SU-DHL-6 (cell line): ENCODE measurements at regions not wholly inside any gene's neighbourhood (a gene's known extent, or its start where the extent isn't known, plus 50 kb on each side); places are given as distances from the start of the nearest gene placed in this dataset.

Experiments
- H2AFZ ChIP-seq: fragments of 200-600 bp; sonication (generic); 2 replicates; pipeline ENCODE4 v1.6.1; 2014; ENCODE audit warnings: low read depth, mild to moderate bottlenecking, moderate library complexity, mixed read lengths, antibody characterized with exemption, low read length; ENCODE audit not compliant: severe bottlenecking
- H3F3A ChIP-seq: fragments of 200-600 bp; shearing (Covaris generic); 2 replicates; pipeline ENCODE4 v1.6.0; 2016; ENCODE audit warnings: antibody characterized with exemption, mild to moderate bottlenecking; ENCODE audit not compliant: insufficient read depth
- H3K27ac ChIP-seq: fragments of 200-600 bp; sonication (generic); 2 replicates; pipeline ENCODE4 v1.5.1; 2016; ENCODE audit warnings: low read depth, mild to moderate bottlenecking, low read length, moderate library complexity, mixed read lengths
- H3K27me3 ChIP-seq: fragments of 200-600 bp; sonication (generic), shearing (Covaris generic); 2 replicates; pipeline ENCODE4 v1.6.0; 2014; ENCODE audit warnings: mild to moderate bottlenecking, low read length
- H3K36me3 ChIP-seq: fragments of 200-600 bp; sonication (generic); 2 replicates; pipeline ENCODE4 v1.6.1; 2014; ENCODE audit warnings: mild to moderate bottlenecking, low read length, mixed read lengths
- H3K4me2 ChIP-seq: fragments of 300-600, 200-600 bp; shearing (Covaris generic), sonication (generic); 2 replicates; pipeline ENCODE4 v1.6.0; 2014; ENCODE audit warnings: low read length, low read depth, mild to moderate bottlenecking; ENCODE audit not compliant: poor library complexity, severe bottlenecking
- H3K4me3 ChIP-seq: fragments of 200-600 bp; sonication (generic); 2 replicates; pipeline ENCODE4 v1.5.1; 2014; ENCODE audit warnings: antibody characterized with exemption, low read length, mild to moderate bottlenecking, mixed read lengths; ENCODE audit not compliant: insufficient read depth, poor library complexity, severe bottlenecking
- H3K79me2 ChIP-seq: fragments of 200-600 bp; sonication (generic); 2 replicates; pipeline ENCODE4 v1.6.1; 2014; ENCODE audit warnings: mild to moderate bottlenecking, low read length, moderate library complexity; ENCODE audit not compliant: insufficient read depth
- H3K9ac ChIP-seq: fragments of 200-600 bp; sonication (generic); 2 replicates; pipeline ENCODE4 v1.7.0; 2014; ENCODE audit warnings: mild to moderate bottlenecking, low read length
- H3K9me2 ChIP-seq: fragments of 200-600 bp; sonication (generic); replicated peaks from 2 replicates; pipeline ENCODE4 v1.6.1; 2014; ENCODE audit warnings: low read length; ENCODE audit not compliant: insufficient read depth
- H3K9me3 ChIP-seq: fragments of 200-600 bp; sonication (generic); 2 replicates; pipeline ENCODE4 v1.6.1; 2014; ENCODE audit warnings: low read length, mixed read lengths; ENCODE audit not compliant: insufficient read depth
- H4K20me1 ChIP-seq: fragments of 200-600 bp; sonication (generic); 2 replicates; pipeline ENCODE4 v1.6.1; 2014; ENCODE audit warnings: low read depth, mild to moderate bottlenecking, antibody characterized with exemption, low read length, moderate library complexity, mixed read lengths
- EZH2phosphoT487 ChIP-seq: fragments of 200-600 bp; sonication (generic), shearing (Covaris generic); conservative IDR thresholded peaks from 2 replicates; pipeline ENCODE4 v1.6.1; 2018; ENCODE audit warnings: mild to moderate bottlenecking, antibody characterized with exemption, low read length, moderate library complexity, mixed read lengths
- TF ChIP-seq, protein P1 (sequence below): fragments of 200-600 bp; sonication (generic); IDR thresholded peaks from one replicate; pipeline ENCODE4 v1.5.1; 2017; ENCODE audit warnings: antibody characterized with exemption, mild to moderate bottlenecking, low read length, moderate library complexity; ENCODE audit not compliant: insufficient read depth, poor library complexity, severe bottlenecking

DNA sequence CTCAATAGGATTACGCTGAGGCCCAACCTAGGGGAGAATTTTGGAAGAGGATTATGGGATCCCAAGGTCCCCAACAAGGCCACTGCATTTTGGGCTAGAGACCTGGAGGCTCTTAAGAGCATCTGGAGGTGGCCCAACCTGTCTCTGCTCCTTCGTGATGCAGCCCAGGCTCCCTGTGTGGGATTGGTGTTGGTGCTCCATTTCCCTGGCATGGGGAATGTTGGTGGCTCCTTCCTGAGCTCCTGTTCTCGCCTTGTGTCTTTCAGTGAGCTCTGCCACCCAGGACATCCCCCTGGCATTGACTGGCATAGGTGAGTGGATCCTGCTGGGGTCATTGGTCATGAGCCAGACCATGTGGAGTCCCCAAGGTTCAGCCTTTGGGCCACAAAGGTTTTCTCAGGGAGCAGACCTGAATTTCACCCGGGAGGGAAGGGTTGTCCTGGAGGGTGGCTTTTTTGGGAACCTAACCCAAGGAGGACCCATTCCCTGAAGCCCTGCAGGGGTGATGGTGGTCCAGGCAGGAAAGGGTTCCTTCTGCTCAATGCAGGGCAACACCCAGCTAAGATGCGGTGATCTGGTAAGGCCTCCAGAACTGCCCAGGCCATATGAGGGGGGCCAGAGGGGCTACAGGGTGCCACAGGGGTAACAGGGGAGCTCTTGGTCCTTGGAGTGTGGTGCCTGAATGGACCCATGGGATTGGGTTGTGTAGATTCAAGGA lies 202.5 kb downstream of the UBE3A start:
- no peak overlapping the region for H2AFZ ChIP-seq
- no peaks in the 10 kb centered on the region for H3F3A ChIP-seq
- no peak overlapping the region for H3K9ac ChIP-seq
- H3K9me2 ChIP-seq: no peaks in the 10 kb centered on the region
- H3K27me3 ChIP-seq: no peaks in the 10 kb centered on the region
- H3K79me2 ChIP-seq: no peaks in the 10 kb centered on the region
- H3K4me3 ChIP-seq: no peak overlapping the region
- H3K36me3 ChIP-seq: no peaks in the 10 kb centered on the region
- TF ChIP-seq, protein P1, sequence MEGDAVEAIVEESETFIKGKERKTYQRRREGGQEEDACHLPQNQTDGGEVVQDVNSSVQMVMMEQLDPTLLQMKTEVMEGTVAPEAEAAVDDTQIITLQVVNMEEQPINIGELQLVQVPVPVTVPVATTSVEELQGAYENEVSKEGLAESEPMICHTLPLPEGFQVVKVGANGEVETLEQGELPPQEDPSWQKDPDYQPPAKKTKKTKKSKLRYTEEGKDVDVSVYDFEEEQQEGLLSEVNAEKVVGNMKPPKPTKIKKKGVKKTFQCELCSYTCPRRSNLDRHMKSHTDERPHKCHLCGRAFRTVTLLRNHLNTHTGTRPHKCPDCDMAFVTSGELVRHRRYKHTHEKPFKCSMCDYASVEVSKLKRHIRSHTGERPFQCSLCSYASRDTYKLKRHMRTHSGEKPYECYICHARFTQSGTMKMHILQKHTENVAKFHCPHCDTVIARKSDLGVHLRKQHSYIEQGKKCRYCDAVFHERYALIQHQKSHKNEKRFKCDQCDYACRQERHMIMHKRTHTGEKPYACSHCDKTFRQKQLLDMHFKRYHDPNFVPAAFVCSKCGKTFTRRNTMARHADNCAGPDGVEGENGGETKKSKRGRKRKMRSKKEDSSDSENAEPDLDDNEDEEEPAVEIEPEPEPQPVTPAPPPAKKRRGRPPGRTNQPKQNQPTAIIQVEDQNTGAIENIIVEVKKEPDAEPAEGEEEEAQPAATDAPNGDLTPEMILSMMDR: no peak
- TF ChIP-seq EZH2phosphoT487: no peak
- no peak overlapping the region for H3K27ac ChIP-seq
- H3K4me2 ChIP-seq: no peak overlapping the region
- H3K9me3 ChIP-seq: no peaks in the 10 kb centered on the region
- no peaks in the 10 kb centered on the region for H4K20me1 ChIP-seq

DNA sequence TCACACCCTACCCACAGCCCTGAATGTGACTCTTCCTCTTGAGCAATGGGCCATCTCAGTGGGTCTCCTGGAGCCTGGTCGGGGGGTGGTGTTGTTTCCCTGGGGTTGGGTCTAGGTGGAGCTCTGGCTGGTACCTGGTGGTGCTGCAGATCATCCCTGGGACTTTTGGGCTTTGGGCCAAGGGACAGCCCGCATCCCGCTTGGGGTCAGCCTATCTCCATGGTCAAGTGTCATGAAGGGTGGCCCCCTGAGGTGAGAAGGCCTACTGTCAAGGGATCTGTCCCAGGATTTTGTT lies 202.0 kb downstream of the UBE3A start:
- no peak overlapping the region for H2AFZ ChIP-seq
- no peaks in the 10 kb centered on the region for H3K9me2 ChIP-seq
- no peaks in the 10 kb centered on the region for H4K20me1 ChIP-seq
- H3K4me2 ChIP-seq: no peak overlapping the region
- H3K36me3 ChIP-seq: no peaks in the 10 kb centered on the region
- H3K27ac ChIP-seq: no peak overlapping the region
- no peak for TF ChIP-seq EZH2phosphoT487
- TF ChIP-seq, protein P1: no peak
- no peaks in the 10 kb centered on the region for H3K79me2 ChIP-seq
- no peak overlapping the region for H3K9ac ChIP-seq
- no peak overlapping the region for H3K4me3 ChIP-seq
- H3F3A ChIP-seq: no peaks in the 10 kb centered on the region
- no peaks in the 10 kb centered on the region for H3K9me3 ChIP-seq
- H3K27me3 ChIP-seq: no peaks in the 10 kb centered on the region

DNA sequence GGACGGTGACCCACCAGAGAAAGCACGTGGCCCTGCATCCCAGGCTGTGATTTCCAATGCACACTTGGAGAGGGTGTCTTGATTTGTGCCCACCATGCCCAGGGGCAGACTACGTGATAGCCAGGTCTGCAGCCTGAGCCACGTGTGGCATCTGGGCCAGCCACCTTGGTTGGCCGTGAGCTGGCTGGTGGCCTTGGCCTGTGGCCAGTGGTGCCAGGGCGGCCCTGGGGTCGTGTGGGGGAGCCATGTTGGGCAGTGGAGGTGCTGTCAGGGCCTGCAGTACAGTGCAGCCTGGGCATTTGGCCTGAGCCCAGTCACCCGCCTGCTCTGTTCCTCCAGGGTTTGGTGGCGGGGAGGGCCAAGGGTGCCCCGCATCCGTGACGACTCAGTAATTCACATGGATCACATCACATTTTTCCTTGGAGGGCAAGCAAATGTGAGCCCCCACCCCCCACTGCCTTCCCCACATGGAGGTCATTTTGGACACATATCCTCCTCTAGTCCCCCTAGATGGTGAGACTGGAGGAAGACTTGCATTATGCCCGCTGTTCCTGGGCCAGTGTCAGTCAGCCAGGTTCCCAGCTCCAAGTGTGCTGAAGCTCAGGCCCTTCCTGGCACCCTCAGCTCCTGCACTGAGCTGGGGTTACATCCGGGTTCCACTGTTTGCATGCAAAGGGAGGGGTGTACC lies 201.4 kb downstream of the UBE3A start:
- Histone ChIP-seq H3K4me3 (no peak overlapping the region), H3K27me3 (no peaks in the 10 kb centered on the region), H3K36me3 (no peaks in the 10 kb centered on the region), H3K9ac (no peak overlapping the region), H3K9me3 (no peaks in the 10 kb centered on the region), H3F3A (no peaks in the 10 kb centered on the region), H2AFZ (no peak overlapping the region), H3K79me2 (no peaks in the 10 kb centered on the region), H4K20me1 (no peaks in the 10 kb centered on the region), H3K9me2 (no peaks in the 10 kb centered on the region), H3K27ac (no peak overlapping the region), H3K4me2 (no peak overlapping the region)
- TF ChIP-seq, protein P1: no peak
- TF ChIP-seq EZH2phosphoT487: no peak
